ENCODE measurements at regions not wholly inside any gene's neighbourhood (a gene's known extent, or its start where the extent isn't known, plus 50 kb on each side); places are given as distances from the start of the nearest gene placed in this dataset.

DNA sequence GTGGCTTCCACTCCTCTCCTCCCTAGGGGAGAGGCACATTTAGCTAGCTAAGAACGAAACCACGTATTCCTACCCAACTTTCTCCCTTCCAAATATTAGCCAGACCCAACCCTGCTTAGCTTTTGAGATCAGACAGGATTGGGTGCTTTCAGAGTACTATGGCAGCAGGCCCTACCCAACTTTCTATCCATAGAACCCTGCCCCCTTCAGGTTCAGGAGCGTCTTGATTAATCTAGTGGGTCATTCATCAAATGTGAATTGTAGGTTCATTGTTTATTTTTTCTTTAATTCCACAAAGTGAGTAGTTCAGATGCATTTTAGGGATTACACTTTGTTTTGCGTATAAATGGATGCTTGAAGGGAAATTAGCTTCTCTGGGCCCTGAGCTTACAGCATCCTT lies 188.3 kb downstream of the MIB1 start:
- TF ChIP-seq THAP7 (CRISPR knock-in tag; IDR thresholded peaks at IDR 0.05), result no peak
- no peak for TF ChIP-seq FOXK2 (IDR thresholded peaks at IDR 0.05)
- no peak for TF ChIP-seq TSC22D2 (CRISPR knock-in tag; IDR thresholded peaks at IDR 0.05; ENCODE audit: borderline replicate concordance)
- TF ChIP-seq CBX2 (IDR thresholded peaks at IDR 0.05; ENCODE audit: low read depth, low read length), result no peak
- no peak for TF ChIP-seq CBX2 (CRISPR knock-in tag; IDR thresholded peaks at IDR 0.05; ENCODE audit: low read depth)
- no peak for TF ChIP-seq RXRA (CRISPR knock-in tag; IDR thresholded peaks at IDR 0.05)
- TF ChIP-seq SNAPC4 (CRISPR knock-in tag; IDR thresholded peaks at IDR 0.05), result no peak
- TF ChIP-seq REXO4 (CRISPR knock-in tag; IDR thresholded peaks at IDR 0.05; ENCODE audit: borderline replicate concordance), result no peak
- TF ChIP-seq, protein P1, sequence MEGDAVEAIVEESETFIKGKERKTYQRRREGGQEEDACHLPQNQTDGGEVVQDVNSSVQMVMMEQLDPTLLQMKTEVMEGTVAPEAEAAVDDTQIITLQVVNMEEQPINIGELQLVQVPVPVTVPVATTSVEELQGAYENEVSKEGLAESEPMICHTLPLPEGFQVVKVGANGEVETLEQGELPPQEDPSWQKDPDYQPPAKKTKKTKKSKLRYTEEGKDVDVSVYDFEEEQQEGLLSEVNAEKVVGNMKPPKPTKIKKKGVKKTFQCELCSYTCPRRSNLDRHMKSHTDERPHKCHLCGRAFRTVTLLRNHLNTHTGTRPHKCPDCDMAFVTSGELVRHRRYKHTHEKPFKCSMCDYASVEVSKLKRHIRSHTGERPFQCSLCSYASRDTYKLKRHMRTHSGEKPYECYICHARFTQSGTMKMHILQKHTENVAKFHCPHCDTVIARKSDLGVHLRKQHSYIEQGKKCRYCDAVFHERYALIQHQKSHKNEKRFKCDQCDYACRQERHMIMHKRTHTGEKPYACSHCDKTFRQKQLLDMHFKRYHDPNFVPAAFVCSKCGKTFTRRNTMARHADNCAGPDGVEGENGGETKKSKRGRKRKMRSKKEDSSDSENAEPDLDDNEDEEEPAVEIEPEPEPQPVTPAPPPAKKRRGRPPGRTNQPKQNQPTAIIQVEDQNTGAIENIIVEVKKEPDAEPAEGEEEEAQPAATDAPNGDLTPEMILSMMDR (CRISPR knock-in tag; IDR thresholded peaks at IDR 0.05), result no peak
- TF ChIP-seq MTF1 (CRISPR knock-in tag; IDR thresholded peaks at IDR 0.05), result no peak
- no peak for TF ChIP-seq ZNF12 (CRISPR knock-in tag; IDR thresholded peaks at IDR 0.05)
